HG03520 (cell line): ENCODE measurements at regions not wholly inside any gene's neighbourhood (a gene's known extent, or its start where the extent isn't known, plus 50 kb on each side); places are given as distances from the start of the nearest gene placed in this dataset.
"Not testable (repeated sequence)": the region's sequence is repeated elsewhere in the genome, so short reads cannot be mapped to it uniquely, and the experiment has no call there.

Source experiments
- ATAC-seq: cut with Tn5 transposase; IDR thresholded peaks from one replicate; pipeline ENCODE4 v1.9.1; 2021; ENCODE audit warnings: mild to moderate bottlenecking, moderate library complexity; ENCODE audit not compliant: unreplicated experiment

DNA sequence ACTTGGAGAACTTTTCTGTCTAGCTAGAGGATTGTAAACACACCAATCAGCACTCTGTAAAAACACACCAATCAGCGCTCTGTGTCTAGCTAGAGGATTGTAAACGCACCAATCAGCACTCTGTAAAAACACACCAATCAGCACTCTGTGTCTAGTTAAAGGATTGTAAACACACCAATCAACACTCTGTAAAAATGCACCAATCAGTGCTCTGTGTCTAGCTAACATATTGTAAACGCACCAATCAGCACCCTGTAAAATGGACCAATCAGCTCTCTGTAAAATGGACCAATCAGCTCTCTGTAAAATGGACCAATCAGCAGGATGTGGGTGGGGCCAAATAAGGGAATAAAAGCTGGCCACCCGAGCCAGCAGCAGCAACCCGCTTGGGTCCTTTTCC, 91.1 kb upstream of the KRAS start:
- ATAC-seq, result not testable (repeated sequence)

DNA sequence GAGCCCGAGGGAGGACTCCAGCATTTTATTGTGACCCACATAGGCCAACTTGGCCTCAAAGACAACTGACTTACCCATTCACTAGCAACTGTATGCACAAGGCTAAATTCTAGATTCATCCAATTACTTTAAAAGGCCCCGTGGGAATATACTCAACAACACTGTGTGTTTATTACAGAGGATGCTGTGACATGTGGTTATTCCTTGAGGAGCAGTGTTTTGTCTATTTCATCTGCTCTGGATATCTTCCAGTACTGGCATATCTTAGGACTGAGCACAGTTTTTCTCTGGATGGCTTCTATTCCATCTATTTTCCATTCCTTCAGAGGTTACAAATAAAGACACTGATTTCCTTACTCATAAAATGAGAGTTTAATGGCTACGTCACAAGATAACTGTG, 87.2 kb upstream of the KRAS start:
- no peak for ATAC-seq

DNA sequence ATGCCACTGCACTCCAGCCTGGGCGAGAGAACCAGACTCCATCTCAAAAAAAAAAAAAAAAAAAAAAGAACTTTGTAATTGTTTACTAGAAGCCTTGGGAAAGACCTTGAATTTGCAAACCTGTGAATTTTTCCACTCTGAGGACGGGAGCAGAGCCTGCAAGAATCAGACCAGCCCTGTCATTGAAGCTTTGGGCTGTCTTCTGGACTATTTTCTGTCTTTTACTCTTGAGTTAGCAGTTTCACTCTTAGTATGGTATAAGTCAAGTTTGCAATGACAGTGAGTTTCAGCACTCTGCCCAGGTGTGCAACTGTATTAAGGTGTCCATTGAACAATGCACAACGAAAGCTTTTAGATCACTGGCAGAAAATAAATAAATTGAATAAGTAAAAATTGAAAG, 81.4 kb upstream of the KRAS start:
- ATAC-seq, result peak; percentile 85

DNA sequence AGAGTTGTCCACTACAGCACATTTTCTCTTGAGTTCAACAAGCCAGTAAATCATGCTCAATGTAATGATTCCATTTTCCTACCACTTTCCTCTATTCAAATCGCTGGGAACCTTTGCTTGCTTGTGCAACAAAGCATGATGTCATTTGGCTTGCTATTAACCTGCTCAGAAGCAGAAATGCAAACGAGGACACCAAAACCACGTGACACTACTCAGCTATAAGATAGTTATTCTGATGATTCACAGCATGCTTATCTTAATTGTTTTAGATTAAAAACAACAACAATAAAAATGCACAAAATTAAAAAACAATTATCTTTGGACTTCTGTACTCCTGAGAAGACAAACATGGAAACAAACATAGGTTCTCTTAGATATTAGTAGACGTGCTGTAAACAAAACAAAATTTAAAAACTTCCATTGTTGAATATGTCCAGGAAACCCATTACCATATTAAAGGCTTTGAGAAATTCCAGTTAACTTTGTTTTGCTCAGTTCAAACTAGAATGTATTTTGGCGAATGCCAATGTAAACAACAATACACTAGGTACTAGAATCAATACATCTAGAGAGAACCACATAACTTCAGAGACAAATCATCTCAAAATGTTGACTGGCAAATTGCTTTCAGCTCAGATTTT, 77.5 kb upstream of the KRAS start:
- no peak for ATAC-seq

DNA sequence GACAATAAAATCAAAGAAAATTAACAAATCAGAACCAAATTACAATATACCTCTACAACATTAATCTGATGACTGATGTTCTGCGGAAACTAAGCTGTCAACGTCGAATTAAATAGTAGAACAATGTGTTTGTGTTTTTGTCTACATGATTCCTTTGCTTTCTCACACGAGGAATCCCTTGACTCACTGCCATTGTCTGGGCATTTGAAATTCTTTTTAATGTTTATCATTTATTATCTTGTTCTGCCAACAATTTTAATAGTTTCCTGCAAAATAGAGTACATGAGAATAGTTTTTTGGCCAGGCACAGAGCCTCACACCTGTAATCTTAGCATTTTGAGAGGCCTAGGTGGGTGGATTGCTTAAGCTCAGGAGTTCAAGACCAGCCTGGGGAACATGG, 76.6 kb upstream of the KRAS start:
- no peak for ATAC-seq

DNA sequence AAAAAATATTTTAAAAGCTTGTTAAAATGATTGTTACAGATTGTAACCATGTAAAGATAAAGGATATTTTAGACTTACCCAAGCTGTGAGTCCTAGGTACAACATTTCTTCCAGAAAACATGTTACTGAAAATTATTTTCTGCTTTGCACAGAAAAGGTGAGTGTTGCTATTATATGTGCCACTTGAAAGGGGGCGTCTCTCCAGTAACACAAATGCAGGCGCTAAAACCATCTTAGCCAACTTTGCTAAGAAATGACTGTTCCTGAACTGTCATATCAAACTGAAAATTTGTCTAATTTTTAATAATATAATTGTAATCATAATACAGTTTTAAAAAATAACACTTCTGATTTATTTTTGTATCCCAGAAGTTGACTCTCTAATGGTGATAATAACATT, 75.6 kb upstream of the KRAS start:
- ATAC-seq, result no peak

DNA sequence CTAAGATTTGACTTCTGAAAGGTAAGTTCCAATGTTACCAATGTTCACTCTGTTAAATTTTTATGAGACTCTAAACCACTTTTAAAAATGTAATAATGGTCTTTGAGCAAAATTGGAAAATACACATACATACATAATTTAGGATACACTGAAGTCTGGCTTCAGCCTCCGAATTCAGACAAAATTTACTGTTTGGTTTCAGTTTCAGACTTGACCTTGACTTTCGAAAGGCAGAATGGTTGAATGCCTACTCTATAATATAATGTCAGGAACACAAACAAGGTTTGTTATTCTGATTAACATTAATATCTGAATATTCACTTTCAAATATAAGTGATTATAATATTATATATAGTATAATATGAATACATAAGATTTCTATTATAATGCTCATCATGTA, 74.1 kb upstream of the KRAS start:
- ATAC-seq, result no peak

DNA sequence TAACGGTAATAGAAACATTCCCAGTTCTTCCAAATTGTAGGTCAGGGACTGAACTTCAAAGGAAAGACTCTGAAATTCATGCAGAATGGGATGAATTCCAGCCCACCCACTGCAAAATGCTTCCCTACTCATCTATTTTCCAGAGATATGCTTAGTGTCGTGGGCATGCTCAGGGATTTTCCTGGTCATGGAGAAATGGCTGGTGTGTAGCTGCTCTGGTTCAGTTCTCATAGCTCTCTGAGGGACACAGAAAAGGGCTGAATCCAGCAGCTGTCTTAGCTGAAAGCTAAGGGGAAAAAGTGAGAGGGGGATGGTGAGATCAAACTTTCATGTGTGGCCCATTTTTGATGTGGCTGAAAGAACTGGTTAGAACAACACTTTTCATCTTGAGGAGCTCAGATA, 72.9 kb upstream of the KRAS start:
- ATAC-seq, result no peak

DNA sequence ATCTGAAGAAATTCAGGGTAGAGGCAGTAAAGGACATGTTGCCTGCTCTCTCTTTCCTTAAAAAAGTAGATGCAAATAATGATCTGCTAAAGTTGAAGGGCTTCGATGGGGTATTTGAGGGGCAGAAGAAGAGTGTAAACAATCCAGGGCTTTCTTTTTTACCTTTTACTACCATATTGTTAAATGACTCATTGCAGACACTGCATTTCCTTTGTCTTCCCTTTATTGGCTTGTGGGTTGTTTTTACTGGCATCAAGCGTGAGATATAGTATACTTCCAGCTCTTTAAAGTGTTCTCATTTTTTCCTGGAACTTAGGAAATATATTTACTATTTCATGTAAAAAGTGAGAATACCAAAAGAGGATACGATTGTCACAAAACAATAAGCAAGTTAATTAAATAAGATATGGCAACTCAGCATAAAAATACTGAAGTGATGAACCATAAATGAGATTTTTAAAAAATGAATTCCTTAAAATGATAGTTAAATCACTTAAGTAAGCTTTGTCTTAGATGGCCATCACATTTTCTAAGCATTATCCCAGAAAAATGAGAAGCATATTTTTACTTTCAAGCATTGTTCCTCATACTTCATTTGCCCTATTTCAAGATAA, 72.3 kb upstream of the KRAS start:
- ATAC-seq, result no peak

DNA sequence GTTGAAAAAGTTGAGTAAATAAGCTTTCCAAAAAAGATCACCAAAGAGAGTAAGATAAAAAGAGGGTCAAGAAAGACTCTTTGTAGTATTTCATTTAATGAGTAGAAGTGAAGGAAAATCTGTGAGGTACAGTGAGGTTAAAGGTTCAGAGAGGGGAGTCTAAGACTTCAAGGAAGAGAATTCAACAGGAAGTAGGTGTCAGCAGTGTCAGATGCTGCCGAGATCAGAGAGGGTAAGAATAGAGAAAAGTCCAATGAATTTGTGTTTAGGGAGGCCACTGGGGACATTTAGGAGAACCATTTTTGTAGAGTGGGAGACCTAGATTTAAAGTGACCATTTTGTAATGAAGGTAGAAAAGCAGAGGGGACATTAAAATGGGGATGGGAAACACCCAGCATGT, 71.6 kb upstream of the KRAS start:
- ATAC-seq, result no peak

DNA sequence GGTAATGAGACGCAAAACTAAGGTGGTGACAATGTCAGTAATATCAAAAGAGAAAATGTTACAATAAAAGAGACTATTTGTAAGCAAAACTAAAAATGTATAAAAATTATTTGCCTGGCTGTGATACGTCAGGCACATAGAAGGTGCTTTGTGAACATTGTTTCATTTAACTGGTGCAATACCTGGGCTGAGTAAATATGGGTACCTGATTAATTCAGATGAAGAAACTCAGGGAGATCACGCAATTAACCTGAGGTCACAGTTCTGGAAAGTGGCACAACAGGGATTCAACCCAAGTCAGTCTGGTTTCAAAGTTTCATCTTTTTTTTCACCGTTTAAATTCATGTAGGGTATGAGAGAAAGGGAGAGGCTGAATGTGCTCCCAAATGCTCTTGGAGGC, 71.0 kb upstream of the KRAS start:
- ATAC-seq, result no peak

DNA sequence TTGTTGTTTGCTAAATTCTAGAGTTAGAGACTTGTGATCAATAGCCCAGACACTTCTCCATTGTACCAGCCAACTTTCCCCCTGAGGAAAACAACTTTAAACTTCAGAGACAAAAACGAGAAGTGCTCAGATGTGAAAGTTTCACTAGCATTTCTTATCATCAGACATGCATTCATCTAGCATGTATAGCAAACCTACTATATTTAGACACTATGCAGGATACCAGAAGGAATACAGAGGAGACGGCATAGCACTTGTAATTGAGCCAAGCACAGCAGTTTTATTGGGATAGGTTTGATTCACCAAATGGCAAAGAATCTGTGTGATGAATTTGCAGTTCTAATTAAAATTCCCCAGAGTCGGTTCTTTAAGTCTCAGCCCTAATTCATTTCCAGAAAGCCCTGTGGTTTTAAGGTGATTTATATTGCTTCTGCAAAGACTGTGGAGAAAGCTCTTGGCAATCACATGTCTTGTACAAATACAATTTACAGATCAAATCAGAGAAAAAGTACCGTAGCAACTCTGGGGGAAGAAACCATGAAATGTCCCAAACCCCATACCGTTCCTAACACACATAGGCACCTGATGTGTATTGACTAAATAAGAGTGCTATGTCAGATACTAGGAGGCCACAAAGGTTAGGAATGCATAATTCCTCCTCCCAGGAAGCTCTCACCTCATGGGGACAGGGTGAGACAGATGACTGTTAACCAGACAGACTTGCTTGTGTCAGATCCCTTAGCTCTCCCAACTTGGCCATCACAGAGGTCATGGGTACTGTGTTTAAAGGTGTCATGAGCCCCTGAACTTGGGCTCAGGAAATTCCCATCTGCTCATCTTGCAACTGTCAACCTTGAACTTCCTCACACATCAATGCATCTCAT, 69.6 kb upstream of the KRAS start:
- peak; percentile 76 for ATAC-seq

DNA sequence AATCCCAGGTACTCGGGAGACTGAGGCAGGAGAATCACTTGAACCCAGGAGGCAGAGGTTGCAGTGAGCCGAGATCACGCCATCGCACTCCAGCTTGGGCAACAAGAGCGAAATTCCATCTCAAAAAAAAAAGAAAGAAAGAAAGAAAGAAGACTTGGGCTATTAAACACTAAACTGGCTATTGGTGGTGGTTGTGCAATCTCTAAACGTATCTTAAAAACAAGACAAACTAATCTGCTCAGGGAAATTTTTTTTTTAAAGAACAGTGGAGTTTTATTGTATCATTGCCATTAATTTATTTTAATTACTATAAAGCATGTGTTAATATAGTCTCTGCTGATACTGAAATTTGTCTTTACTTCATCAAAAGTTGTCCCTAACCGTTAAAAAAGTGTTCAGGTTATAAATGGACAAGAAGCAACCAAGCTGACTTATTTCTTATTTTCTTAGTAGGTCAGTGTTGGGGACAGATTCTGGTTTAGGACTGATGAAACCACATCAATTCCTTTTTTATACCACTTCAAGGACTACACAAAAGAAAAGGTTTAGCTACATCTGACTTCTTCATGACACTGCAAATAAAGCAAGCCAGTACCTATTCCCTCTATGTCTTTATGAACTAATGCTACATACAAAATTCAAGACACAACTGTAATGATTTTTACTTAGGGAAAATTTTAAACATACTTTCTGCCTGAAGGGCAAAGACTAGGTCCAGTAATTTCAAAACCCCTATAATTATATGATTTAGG, 68.7 kb upstream of the KRAS start:
- no peak for ATAC-seq

DNA sequence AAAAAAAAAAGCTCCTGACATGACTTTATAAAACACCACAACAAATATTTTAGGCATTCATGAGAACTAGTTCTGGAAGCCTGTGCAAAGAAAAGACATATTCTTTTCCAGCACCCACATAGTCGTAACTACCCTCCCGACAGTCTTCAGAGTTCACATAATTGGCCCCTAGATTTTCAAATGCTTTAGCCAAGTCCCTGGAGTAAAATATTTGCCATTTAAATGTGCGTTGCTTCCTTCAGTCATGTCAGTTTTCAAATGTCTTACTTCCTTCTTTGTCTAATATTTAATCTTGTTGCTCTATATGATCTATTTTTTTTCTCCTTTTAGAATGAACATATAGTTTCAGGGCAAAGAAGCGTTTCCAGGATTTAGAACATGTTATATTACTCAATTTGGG, 66.8 kb upstream of the KRAS start:
- ATAC-seq, result no peak

DNA sequence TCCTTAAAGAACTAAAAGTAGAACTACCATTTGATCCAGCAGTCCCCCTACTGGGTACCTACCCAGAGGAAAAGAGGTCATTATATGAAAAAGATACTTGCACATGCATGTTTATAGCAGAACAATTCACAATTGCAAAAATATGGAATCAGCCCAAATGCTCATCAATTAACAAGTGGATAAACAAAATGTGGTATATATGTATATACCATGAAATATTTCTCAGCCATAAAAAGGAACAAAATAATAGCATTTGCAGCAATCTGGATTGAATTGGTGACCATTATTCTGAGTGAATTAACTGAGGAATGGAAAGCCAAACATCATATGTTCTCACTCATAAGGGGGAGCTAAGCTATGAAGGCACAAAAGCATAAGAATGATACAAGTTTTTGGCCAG, 64.7 kb upstream of the KRAS start:
- no peak for ATAC-seq

DNA sequence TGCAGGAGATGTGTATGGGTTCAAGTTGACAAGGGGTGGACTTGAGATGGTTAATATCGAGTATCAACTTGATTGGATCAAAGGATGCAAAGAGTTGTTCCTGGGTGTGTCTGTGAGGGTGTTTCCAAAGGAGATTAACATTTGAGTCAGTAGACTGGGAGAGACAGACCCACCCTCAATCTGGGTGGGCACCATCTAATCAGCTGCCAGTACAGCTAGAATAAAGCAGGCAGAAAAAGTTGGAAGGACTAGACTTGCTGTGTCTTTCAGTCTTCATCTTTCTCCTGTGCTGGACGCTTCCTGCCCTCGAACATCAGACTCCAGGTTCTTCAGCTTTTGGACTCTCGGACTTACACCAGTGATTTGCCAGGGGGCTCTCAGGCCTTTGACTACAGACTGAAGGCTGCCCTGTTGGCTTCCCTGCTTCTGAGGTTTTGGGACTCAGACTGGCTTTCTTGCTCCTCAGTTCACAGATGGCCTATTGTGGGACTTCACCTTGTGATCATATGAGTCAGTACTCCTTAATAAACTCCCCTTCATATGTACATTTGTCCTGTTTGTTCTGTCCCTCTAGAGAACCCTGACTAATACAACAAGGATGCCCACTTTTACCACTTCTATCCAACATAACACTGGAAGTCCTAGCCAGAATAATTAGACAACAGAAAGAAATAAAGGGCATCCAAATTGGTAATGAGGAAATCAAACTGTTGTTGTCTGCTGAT, 62.7 kb upstream of the KRAS start:
- ATAC-seq, result not testable (repeated sequence)

DNA sequence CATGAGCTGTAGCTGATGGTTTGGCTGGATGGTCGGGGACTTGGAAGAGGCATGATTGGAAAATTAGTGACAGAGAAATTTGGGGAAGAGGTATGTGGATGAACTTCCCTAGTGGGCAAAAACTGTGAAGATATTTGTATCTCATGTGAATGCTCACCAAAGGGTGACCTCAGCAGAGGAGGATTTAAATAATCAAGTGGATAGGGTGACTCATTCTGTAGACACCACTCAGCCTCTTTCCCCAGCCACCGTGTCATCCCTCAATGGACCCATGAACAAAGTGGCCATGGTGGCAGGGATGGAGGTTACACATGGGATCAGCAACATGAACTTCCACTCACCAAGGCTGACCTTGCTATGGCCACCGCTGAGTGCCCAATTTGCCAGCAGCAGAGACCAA, 60.8 kb upstream of the KRAS start:
- no peak for ATAC-seq

DNA sequence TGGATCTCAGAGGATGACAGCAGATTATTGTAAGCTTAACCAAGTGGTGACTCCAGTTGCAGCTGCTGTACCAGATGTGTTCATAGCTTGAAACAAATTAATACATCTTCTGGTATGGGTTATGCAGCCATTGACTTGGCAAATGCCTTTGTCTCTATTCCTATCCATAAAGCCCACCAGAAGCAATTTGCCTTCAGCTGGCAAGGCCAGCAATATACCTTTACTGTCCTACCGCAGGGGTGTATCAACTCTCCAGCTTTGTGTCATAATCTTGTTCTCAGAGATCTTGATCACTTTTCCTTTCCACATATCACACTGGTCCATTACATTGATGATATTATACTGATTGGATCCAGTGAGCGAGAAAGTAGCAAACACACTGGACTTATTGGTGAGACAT, 59.3 kb upstream of the KRAS start:
- ATAC-seq, result not testable (repeated sequence)

DNA sequence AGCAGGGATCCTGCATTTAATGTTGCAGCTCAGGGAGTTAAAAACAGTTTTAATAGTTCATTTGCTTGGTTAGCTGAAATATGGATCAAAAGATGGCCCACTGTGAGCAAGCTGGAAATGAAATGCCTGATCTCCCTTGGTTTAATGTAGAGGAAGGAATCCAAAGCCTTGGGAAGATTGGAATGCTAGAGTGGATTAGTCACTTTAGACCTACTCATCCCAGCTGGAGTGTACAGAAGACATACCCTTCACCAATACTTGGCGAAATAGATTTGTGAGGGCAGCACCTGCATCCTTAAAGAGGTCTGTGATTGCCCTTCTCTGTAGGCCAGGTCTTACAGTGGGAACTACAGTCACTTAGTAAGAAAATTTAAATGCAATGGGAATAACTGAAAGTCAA, 58.0 kb upstream of the KRAS start:
- ATAC-seq, result no peak

DNA sequence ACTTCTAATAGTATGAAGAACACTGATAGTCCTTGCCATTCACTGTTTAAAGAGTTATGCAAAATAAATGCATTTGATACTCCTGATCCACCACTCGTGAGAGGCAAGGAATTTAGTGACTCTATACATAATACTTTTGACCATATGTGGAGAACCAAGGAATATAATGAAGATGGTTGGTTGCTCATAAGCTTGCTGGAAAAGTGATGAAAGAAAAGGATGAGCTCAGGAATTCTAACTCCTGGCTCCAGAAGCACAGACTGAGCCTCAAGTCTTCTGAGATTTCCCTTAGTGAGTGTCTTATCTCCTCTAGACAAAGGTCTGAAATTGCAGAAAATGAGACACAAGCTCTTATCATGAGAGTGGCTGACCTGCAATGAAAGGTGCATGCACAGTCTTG, 57.1 kb upstream of the KRAS start:
- no peak for ATAC-seq

DNA sequence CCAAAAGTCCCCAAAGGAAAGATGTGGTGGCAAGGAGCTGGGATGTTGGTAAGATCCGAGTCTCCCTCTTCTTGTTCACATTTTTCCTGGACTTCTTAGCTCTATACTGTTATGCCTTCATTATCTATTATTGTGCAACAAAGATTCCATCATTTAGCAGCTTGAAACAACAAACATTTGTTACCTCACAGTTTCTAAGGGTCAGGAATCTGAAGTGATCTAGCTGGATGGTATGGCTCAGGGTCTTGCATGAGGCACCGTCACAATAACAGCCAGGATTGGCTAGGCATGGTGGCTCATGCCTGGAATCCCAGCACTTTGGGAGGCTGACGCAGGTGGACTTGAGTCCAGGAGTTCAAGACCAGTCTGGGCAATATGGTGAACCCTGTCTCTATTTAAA, 51.1 kb upstream of the KRAS start:
- no peak for ATAC-seq
